ENCODE measurements at regions not wholly inside any gene's neighbourhood (a gene's known extent, or its start where the extent isn't known, plus 50 kb on each side); places are given as distances from the start of the nearest gene placed in this dataset.

GRCh38 chr11:28924004-28924403 is 815.8 kb downstream of the METTL15 start:
- Histone ChIP-seq H3K4me3 (ENCODE audit: low read depth, low read length) (no peak overlapping the region), H3K4me1 (no peaks in the 10 kb centered on the region), H3K9me3 (no peaks in the 10 kb centered on the region), H3K36me3 (ENCODE audit: control insufficient read depth, insufficient read depth, low read length) (no peaks in the 10 kb centered on the region), H3K27me3 (replicated peaks; ENCODE audit: control insufficient read depth, insufficient read depth, low read length) (no peaks in the 10 kb centered on the region)
- ChIA-PET CTCF (no interaction called here), POLR2A (no interaction called here)
- no peak for TF ChIP-seq CTCF (IDR thresholded peaks at IDR 0.05; ENCODE audit: insufficient read depth in 1 of 2, low read depth in 1 of 2, low read length in 1 of 2, severe bottlenecking in 1 of 2, unreplicated experiment in 1 of 2)
- no peaks in the 10 kb centered on the region for H3K9me3 Mint-ChIP-seq (ENCODE audit: unreplicated experiment)
- H3K27me3 Mint-ChIP-seq (ENCODE audit: insufficient read depth, unreplicated experiment) = no peaks in the 10 kb centered on the region
- intact Hi-C loops (cut with micrococcal nuclease; ENCODE audit: unreplicated experiment) = no loop called here
- H3K36me3 Mint-ChIP-seq (ENCODE audit: insufficient read depth, unreplicated experiment) = no peaks in the 10 kb centered on the region
- H3K4me3 Mint-ChIP-seq (ENCODE audit: unreplicated experiment) = no peak overlapping the region
- no peaks in the 10 kb centered on the region for H3K4me1 Mint-ChIP-seq (ENCODE audit: low read depth, unreplicated experiment)
- BruUV-seq (replicated peaks) = no TSS peak
- no peak overlapping the region for H3K27ac Mint-ChIP-seq (ENCODE audit: unreplicated experiment)
- DNase-seq = no peak

GRCh38 chr11:28922386-28922981 is 814.3 kb downstream of the METTL15 start:
- POLR2A ChIA-PET = interaction anchor here (0.5 kb wide), 1 partner anchor 1184 kb away, joined by 10 read pairs; no protein-coding TSS in a partner anchor
- Histone ChIP-seq H3K36me3 (ENCODE audit: control insufficient read depth, insufficient read depth, low read length) (no peaks in the 10 kb centered on the region), H3K4me1 (no peaks in the 10 kb centered on the region), H3K9me3 (no peaks in the 10 kb centered on the region), H3K27me3 (replicated peaks; ENCODE audit: control insufficient read depth, insufficient read depth, low read length) (no peaks in the 10 kb centered on the region), H3K4me3 (ENCODE audit: low read depth, low read length) (no peak overlapping the region)
- DNase-seq = no peak
- no peak overlapping the region for H3K4me3 Mint-ChIP-seq (ENCODE audit: unreplicated experiment)
- H3K27ac Mint-ChIP-seq (ENCODE audit: unreplicated experiment) = no peak overlapping the region
- H3K27me3 Mint-ChIP-seq (ENCODE audit: insufficient read depth, unreplicated experiment) = peaks cover 5% of the 10 kb centered on the region
- H3K36me3 Mint-ChIP-seq (ENCODE audit: insufficient read depth, unreplicated experiment) = no peaks in the 10 kb centered on the region
- H3K9me3 Mint-ChIP-seq (ENCODE audit: unreplicated experiment) = no peaks in the 10 kb centered on the region
- peaks cover 4% of the 10 kb centered on the region for H3K4me1 Mint-ChIP-seq (ENCODE audit: low read depth, unreplicated experiment)
- CTCF ChIA-PET = no interaction called here
- TF ChIP-seq CTCF (IDR thresholded peaks at IDR 0.05; ENCODE audit: insufficient read depth in 1 of 2, low read depth in 1 of 2, low read length in 1 of 2, severe bottlenecking in 1 of 2, unreplicated experiment in 1 of 2) = no peak
- no TSS peak for BruUV-seq (replicated peaks)
- intact Hi-C loops (cut with micrococcal nuclease; ENCODE audit: unreplicated experiment) = no loop called here

- intact Hi-C loops (cut with micrococcal nuclease; ENCODE audit: unreplicated experiment) = no loop called here
- Histone ChIP-seq H3K36me3 (ENCODE audit: control insufficient read depth, insufficient read depth, low read length) (no peaks in the 10 kb centered on the region), H3K9me3 (no peaks in the 10 kb centered on the region), H3K4me3 (ENCODE audit: low read depth, low read length) (no peak overlapping the region), H3K27me3 (replicated peaks; ENCODE audit: control insufficient read depth, insufficient read depth, low read length) (no peaks in the 10 kb centered on the region), H3K4me1 (no peaks in the 10 kb centered on the region)
- DNase-seq = no peak
- Mint-ChIP-seq H3K27ac (ENCODE audit: unreplicated experiment) (no peak overlapping the region), H3K9me3 (ENCODE audit: unreplicated experiment) (no peaks in the 10 kb centered on the region), H3K4me3 (ENCODE audit: unreplicated experiment) (no peak overlapping the region), H3K36me3 (ENCODE audit: insufficient read depth, unreplicated experiment) (no peaks in the 10 kb centered on the region), H3K4me1 (ENCODE audit: low read depth, unreplicated experiment) (peaks cover 4% of the 10 kb centered on the region), H3K27me3 (ENCODE audit: insufficient read depth, unreplicated experiment) (peaks cover 5% of the 10 kb centered on the region)
- no peak for TF ChIP-seq CTCF (IDR thresholded peaks at IDR 0.05; ENCODE audit: insufficient read depth in 1 of 2, low read depth in 1 of 2, low read length in 1 of 2, severe bottlenecking in 1 of 2, unreplicated experiment in 1 of 2)
- BruUV-seq (replicated peaks) = no TSS peak
- POLR2A ChIA-PET = no interaction called here
- CTCF ChIA-PET = no interaction called here
Measured at GRCh38 chr11:28919194-28919593, 811.0 kb downstream of the METTL15 start.

All from Caco-2 (cell line).